GM23338 (cell line): ENCODE measurements at regions not wholly inside any gene's neighbourhood (a gene's known extent, or its start where the extent isn't known, plus 50 kb on each side); places are given as distances from the start of the nearest gene placed in this dataset.

Source experiments
- CTCF ChIP-seq, 2 experiments: fragments of 200-600 bp in 1 of 2; sonication (generic) in 1 of 2; conservative IDR thresholded peaks; 2 replicates each; pipeline versions ENCODE4 v1.5.1 to v1.6.1; 2016 to 2017; ENCODE audit warnings: antibody characterized with exemption in 2 of 2, low read depth in 2 of 2, mild to moderate bottlenecking in 2 of 2, moderate library complexity in 1 of 2
- ZNF331 ChIP-seq: fragments of 250-450 bp; sonication (Bioruptor Pico); IDR thresholded peaks from 2 replicates; pipeline ENCODE4 v1.5.0; 2020; ENCODE audit warnings: low read depth, mild to moderate bottlenecking, moderate library complexity

GRCh38 chr19:28615966-28616365, 597.0 kb downstream of the UQCRFS1 start:
- TF ChIP-seq CTCF (conservative IDR thresholded peaks at IDR 0.05; ENCODE audit: low read depth in 2 of 2) (no peak), ZNF331 (CRISPR knock-in tag) (no peak)
